SK-N-SH (cell line): ENCODE measurements at regions not wholly inside any gene's neighbourhood (a gene's known extent, or its start where the extent isn't known, plus 50 kb on each side); places are given as distances from the start of the nearest gene placed in this dataset.

ENCODE experiments used
- CTCF ChIA-PET: fragments of 300-600, 350-600 bp; formaldehyde crosslinking; extraction: SDS; loops from one replicate; lab custom pipeline; 2021; lab: Yijun Ruan, JAX
- POLR2A ChIA-PET: fragments of 350-600 bp; sonication (Branson Sonifier 250); formaldehyde crosslinking; extraction: SDS; loops from one replicate; lab custom pipeline; 2020; ENCODE audit warnings: antibody characterized with exemption, inconsistent platforms; lab: Yijun Ruan, JAX
- DNase-seq: peaks from one replicate; pipeline ENCODE4 v3.0.0; 2012
- H2AFZ ChIP-seq: fragments of 200-600 bp; sonication (generic); 2 replicates; pipeline ENCODE4 v1.8.1; 2016; ENCODE audit warnings: antibody characterized with exemption, mild to moderate bottlenecking, low read depth
- H3F3A ChIP-seq: fragments of 200-600 bp; sonication (generic); replicated peaks from 2 replicates; pipeline ENCODE3; 2016; ENCODE audit warnings: antibody characterized with exemption, mild to moderate bottlenecking; ENCODE audit not compliant: insufficient read depth
- H3K27ac ChIP-seq, 2 experiments: fragments of 200-500 bp in 1 of 2; fragments of 200-600 bp in 1 of 2; sonication (Bioruptor generic) in 1 of 2; sonication (generic), shearing (Covaris generic) in 1 of 2; 2 replicates each; pipeline versions ENCODE4 v1.5.1 to v1.6.1; 2014 to 2016; ENCODE audit warnings: low read depth in 2 of 2, inconsistent platforms in 1 of 2, low read length in 1 of 2, mild to moderate bottlenecking in 1 of 2, mixed read lengths in 1 of 2
- H3K27me3 ChIP-seq: fragments of 200-600 bp; sonication (generic), shearing (Covaris generic); 2 replicates; pipeline ENCODE4 v1.6.1; 2016; ENCODE audit warnings: mixed run types; ENCODE audit not compliant: insufficient read depth
- H3K36me3 ChIP-seq, 2 experiments: fragments of 200-500 bp in 1 of 2; fragments of 200-600 bp in 1 of 2; sonication (Bioruptor generic) in 1 of 2; sonication (generic) in 1 of 2; replicated peaks in 1 of 2; 2 replicates each; pipeline versions ENCODE3 to v1.5.1; 2014 to 2016; ENCODE audit warnings: low read length in 1 of 2, mild to moderate bottlenecking in 1 of 2; ENCODE audit not compliant: insufficient read depth in 2 of 2, control insufficient read depth in 1 of 2
- H3K4me1 ChIP-seq, 2 experiments: fragments of 200-500 bp in 1 of 2; fragments of 200-600 bp in 1 of 2; sonication (Bioruptor generic) in 1 of 2; sonication (generic), shearing (Covaris generic) in 1 of 2; 2 replicates each; pipeline versions ENCODE4 v1.5.1 to v1.6.1; 2014 to 2016; ENCODE audit warnings: low read depth in 1 of 2, low read length in 1 of 2, mixed run types in 1 of 2; ENCODE audit not compliant: insufficient read depth in 2 of 2, control insufficient read depth in 1 of 2
- H3K4me2 ChIP-seq: fragments of 200-600 bp; sonication (generic), shearing (Covaris generic); 2 replicates; pipeline ENCODE4 v1.6.1; 2017; ENCODE audit warnings: mixed run types
- H3K4me3 ChIP-seq, 2 experiments: fragments of 200-500 bp in 1 of 2; fragments of 200-600 bp in 1 of 2; sonication (Bioruptor generic) in 1 of 2; sonication (generic), shearing (Covaris generic) in 1 of 2; 2 replicates each; pipeline versions ENCODE4 v1.5.1 to v1.8.1; 2014 to 2016; ENCODE audit warnings: low read depth in 2 of 2, inconsistent platforms in 1 of 2, low read length in 1 of 2, mild to moderate bottlenecking in 1 of 2, mixed read lengths in 1 of 2, moderate library complexity in 1 of 2
- H3K79me2 ChIP-seq: fragments of 200-600 bp; sonication (generic); 2 replicates; pipeline ENCODE4 v1.8.1; 2017; ENCODE audit warnings: mild to moderate bottlenecking; ENCODE audit not compliant: insufficient read depth
- H3K9ac ChIP-seq: fragments of 200-600 bp; sonication (generic); 2 replicates; pipeline ENCODE4 v1.6.1; 2017; ENCODE audit warnings: mixed run types
- H3K9me2 ChIP-seq: fragments of 200-600 bp; sonication (generic); 2 replicates; pipeline ENCODE4 v1.6.1; 2017; ENCODE audit warnings: mixed run types
- H3K9me3 ChIP-seq: fragments of 200-600 bp; sonication (generic); 2 replicates; pipeline ENCODE4 v1.6.1; 2017; ENCODE audit warnings: mixed run types, mild to moderate bottlenecking, moderate library complexity
- H4K20me1 ChIP-seq: fragments of 200-600 bp; sonication (generic); 2 replicates; pipeline ENCODE4 v1.6.1; 2017; ENCODE audit warnings: mild to moderate bottlenecking, mixed run types; ENCODE audit not compliant: insufficient read depth
- CHD2 ChIP-seq: fragments of 150-350 bp; IDR thresholded peaks from 2 replicates; pipeline ENCODE4 v1.6.1; 2018; ENCODE audit warnings: low read length; ENCODE audit not compliant: partially characterized antibody
- CTCF ChIP-seq: fragments of 200-600 bp; sonication (generic); IDR thresholded peaks from 2 replicates; pipeline ENCODE4 v1.6.1; 2017; ENCODE audit warnings: antibody characterized with exemption, mild to moderate bottlenecking, moderate library complexity
- ELF1 ChIP-seq: IDR thresholded peaks from 2 replicates; pipeline ENCODE4 v1.4.0; 2012
- FOXJ3 ChIP-seq: sonication (generic); formaldehyde crosslinking; IDR thresholded peaks from 2 replicates; pipeline ENCODE4 v1.5.1; 2020; ENCODE audit warnings: mild to moderate bottlenecking, missing genetic modification reagents
- FOXM1 ChIP-seq: IDR thresholded peaks from 2 replicates; pipeline ENCODE4 v1.4.0; 2012; ENCODE audit warnings: low read depth, mild to moderate bottlenecking
- GABPA ChIP-seq: IDR thresholded peaks from 2 replicates; pipeline ENCODE4 v1.4.0; 2012; ENCODE audit warnings: low read depth, mild to moderate bottlenecking
- MAX ChIP-seq: IDR thresholded peaks from 2 replicates; pipeline ENCODE4 v1.4.0; 2012; ENCODE audit warnings: low read depth
- MXI1 ChIP-seq: IDR thresholded peaks from 2 replicates; pipeline ENCODE4 v1.6.1; 2012; ENCODE audit warnings: mild to moderate bottlenecking, low read depth, low read length, improper control_type of control experiment
- NFIC ChIP-seq: IDR thresholded peaks from 2 replicates; pipeline ENCODE4 v1.4.0; 2012; ENCODE audit warnings: borderline replicate concordance
- POLR2AphosphoS5 ChIP-seq: IDR thresholded peaks from 2 replicates; pipeline ENCODE4 v1.6.1; 2012; ENCODE audit warnings: low read depth, low read length
- RCOR1 ChIP-seq: fragments of 150-350 bp; IDR thresholded peaks from 2 replicates; pipeline ENCODE4 v1.6.1; 2017; ENCODE audit warnings: antibody characterized with exemption, low read length
- SMC3 ChIP-seq: IDR thresholded peaks from 2 replicates; pipeline ENCODE4 v1.6.1; 2012; ENCODE audit warnings: low read depth, low read length, improper control_type of control experiment
- USF1 ChIP-seq: IDR thresholded peaks from 2 replicates; pipeline ENCODE4 v1.4.0; 2012; ENCODE audit warnings: low read depth, borderline replicate concordance
- USF2 ChIP-seq: fragments of 150-350 bp; IDR thresholded peaks from 2 replicates; pipeline ENCODE4 v1.6.1; 2017; ENCODE audit warnings: antibody characterized with exemption, low read length, low read depth, borderline replicate concordance
- WGBS: methylation state at CpG from one replicate; pipeline ENCODE4 v1.1.6; 2017; ENCODE audit warnings: low lambda C conversion rate; 5-methylcytosine and 5-hydroxymethylcytosine counted together

GRCh38 chr21:16570171-16570570 lies 840.4 kb downstream of the USP25 start:
- H3K36me3 ChIP-seq = no peaks in the 10 kb centered on the region
- no peaks in the 10 kb centered on the region for H4K20me1 ChIP-seq
- H3K9ac ChIP-seq = no peak overlapping the region
- H3F3A ChIP-seq = peaks cover 30% of the 10 kb centered on the region
- H3K4me2 ChIP-seq = no peak overlapping the region
- ChIA-PET CTCF (interaction anchor here (1.4 kb wide), 1 partner anchor 9 kb away, joined by 3 read pairs; no protein-coding TSS in a partner anchor), POLR2A (no interaction called here)
- WGBS = 85% methylated on average over 4 of the region's 4 CpGs
- peak overlapping the region; percentile 1; the same call in 1 of the 2 replicates for H2AFZ ChIP-seq
- no peaks in the 10 kb centered on the region for H3K9me2 ChIP-seq
- no peak overlapping the region for H3K27ac ChIP-seq
- no peak overlapping the region for H3K4me3 ChIP-seq
- H3K9me3 ChIP-seq = no peaks in the 10 kb centered on the region
- no peaks in the 10 kb centered on the region for H3K27me3 ChIP-seq
- H3K4me1 ChIP-seq = peaks cover 0 to 11% of the 10 kb centered on the region in 2 experiments; a peak in 3 of 4 replicates
- H3K79me2 ChIP-seq = no peaks in the 10 kb centered on the region
- TF ChIP-seq ELF1 (no peak), MXI1 (no peak), FOXJ3 (CRISPR knock-in tag) (no peak), NFIC (no peak), GABPA (no peak), MAX (no peak), SMC3 (no peak), CHD2 (no peak), USF1 (no peak)
- TF ChIP-seq, all 33 proteins: peak for 0
- DNase-seq = no peak

- Histone ChIP-seq H3K9me2 (no peaks in the 10 kb centered on the region), H3K27me3 (no peaks in the 10 kb centered on the region), H3K27ac (peak overlapping the region in 1 of 2 experiments; percentile 81; a peak in 2 of 4 replicates), H3K36me3 (no peaks in the 10 kb centered on the region), H3F3A (peaks cover 30% of the 10 kb centered on the region), H3K79me2 (no peaks in the 10 kb centered on the region), H2AFZ (0 out of 2 replicates have a peak overlapping the region, but pooled peaks have one; percentile 34), H3K4me3 (no peak overlapping the region), H3K4me1 (peaks cover 0 to 11% of the 10 kb centered on the region in 2 experiments; a peak in 3 of 4 replicates), H3K9ac (no peak overlapping the region), H3K4me2 (peak overlapping the region; percentile 19; the same call in 1 of the 2 replicates), H3K9me3 (no peaks in the 10 kb centered on the region), H4K20me1 (no peaks in the 10 kb centered on the region)
- WGBS = 81% methylated on average over 3 of the region's 3 CpGs
- ChIA-PET POLR2A (no interaction called here), CTCF (no interaction called here)
- no peak for TF ChIP-seq NFIC
- no peak for DNase-seq
Measured at GRCh38 chr21:16570856-16571255, 841.1 kb downstream of the USP25 start.

GRCh38 chr21:16571594-16571993 lies 841.8 kb downstream of the USP25 start:
- 89% methylated on average over 3 of the region's 3 CpGs for WGBS
- Histone ChIP-seq H3K27ac (peak overlapping the region in 1 of 2 experiments; percentile 81; a peak in 2 of 4 replicates), H3K4me1 (peaks cover 0 to 11% of the 10 kb centered on the region in 2 experiments; a peak in 3 of 4 replicates), H3K27me3 (no peaks in the 10 kb centered on the region), H3K79me2 (no peaks in the 10 kb centered on the region), H3K4me3 (no peak overlapping the region), H2AFZ (peak overlapping the region; percentile 34; the same call in 1 of the 2 replicates), H3K36me3 (no peaks in the 10 kb centered on the region), H3K9me3 (no peaks in the 10 kb centered on the region), H3F3A (peaks cover 30% of the 10 kb centered on the region), H3K9ac (no peak overlapping the region), H4K20me1 (no peaks in the 10 kb centered on the region), H3K9me2 (no peaks in the 10 kb centered on the region), H3K4me2 (peak overlapping the region; percentile 19; the same call in 1 of the 2 replicates)
- DNase-seq = no peak
- ChIA-PET CTCF (no interaction called here), POLR2A (no interaction called here)
- no peak for TF ChIP-seq RCOR1
- TF ChIP-seq FOXM1 = no peak
- no peak for TF ChIP-seq POLR2AphosphoS5
- TF ChIP-seq USF2 = no peak
- TF ChIP-seq CTCF = no peak
